Stimulated activated CD4-positive, alpha-beta T cell treated with anti-CD3 and anti-CD28 coated beads, Interleukin-2, amount 100 ng/mL, for 24 hours (primary cell): ENCODE measurements at regions not wholly inside any gene's neighbourhood (a gene's known extent, or its start where the extent isn't known, plus 50 kb on each side); places are given as distances from the start of the nearest gene placed in this dataset.
"Not testable (repeated sequence)": the region's sequence is repeated elsewhere in the genome, so short reads cannot be mapped to it uniquely, and the experiment has no call there.

Experiments
- DNase-seq, 2 donors: peaks; one replicate each; pipeline ENCODE4 v3.0.0-alpha.2; 2020

- no peak for DNase-seq
These were observed 191.6 kb upstream of the CTNND2 start for GRCh38 chr5:12095808-12096281.

- DNase-seq = no peak
These were observed 189.3 kb upstream of the CTNND2 start for GRCh38 chr5:12093586-12093985.

DNA sequence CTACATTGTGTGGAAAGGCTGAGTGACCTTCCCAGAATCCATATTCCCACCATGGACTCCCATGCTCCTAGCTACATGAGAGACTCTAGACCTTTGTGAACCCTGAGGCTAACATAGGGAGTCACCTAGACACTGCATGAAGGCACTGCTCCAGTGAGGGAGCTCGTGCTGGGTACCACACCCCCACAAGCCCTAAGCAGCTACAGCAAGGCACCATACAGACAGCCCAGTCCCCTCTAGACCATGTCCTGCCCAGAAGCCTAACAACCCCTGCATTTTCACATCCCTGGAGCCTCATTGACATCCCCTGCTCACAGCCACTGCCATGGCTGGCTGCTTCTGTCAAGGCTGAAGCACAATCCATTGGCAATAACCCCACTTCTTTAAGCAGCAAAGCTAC lies 176.5 kb upstream of the CTNND2 start:
- DNase-seq = no peak

DNA sequence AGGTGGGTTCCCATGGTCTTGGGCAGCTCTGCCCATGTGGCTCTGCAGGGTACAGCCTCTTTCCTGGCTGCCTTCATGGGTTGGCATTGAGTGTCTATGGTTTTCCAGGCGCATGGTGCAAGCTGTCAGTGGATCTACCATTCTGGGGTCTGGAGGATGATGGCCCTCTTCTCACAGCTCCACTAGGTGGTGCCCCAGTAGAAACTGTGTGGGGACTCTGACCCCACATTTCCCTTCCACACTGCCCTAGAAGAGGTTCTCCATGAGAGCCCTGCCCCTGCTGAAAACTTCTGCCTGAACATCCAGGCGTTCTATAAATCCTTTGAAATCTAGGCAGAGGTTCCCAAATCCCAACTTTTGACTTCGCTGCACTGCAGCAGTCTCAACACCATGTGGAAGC lies 174.0 kb upstream of the CTNND2 start:
- not testable (repeated sequence) for DNase-seq

GRCh38 chr5:12073426-12073825 lies 169.2 kb upstream of the CTNND2 start:
- no peak for DNase-seq

- DNase-seq = no peak
These were observed 168.2 kb upstream of the CTNND2 start for GRCh38 chr5:12072441-12072840.

GRCh38 chr5:12071455-12071854 lies 167.2 kb upstream of the CTNND2 start:
- DNase-seq = no peak

DNA sequence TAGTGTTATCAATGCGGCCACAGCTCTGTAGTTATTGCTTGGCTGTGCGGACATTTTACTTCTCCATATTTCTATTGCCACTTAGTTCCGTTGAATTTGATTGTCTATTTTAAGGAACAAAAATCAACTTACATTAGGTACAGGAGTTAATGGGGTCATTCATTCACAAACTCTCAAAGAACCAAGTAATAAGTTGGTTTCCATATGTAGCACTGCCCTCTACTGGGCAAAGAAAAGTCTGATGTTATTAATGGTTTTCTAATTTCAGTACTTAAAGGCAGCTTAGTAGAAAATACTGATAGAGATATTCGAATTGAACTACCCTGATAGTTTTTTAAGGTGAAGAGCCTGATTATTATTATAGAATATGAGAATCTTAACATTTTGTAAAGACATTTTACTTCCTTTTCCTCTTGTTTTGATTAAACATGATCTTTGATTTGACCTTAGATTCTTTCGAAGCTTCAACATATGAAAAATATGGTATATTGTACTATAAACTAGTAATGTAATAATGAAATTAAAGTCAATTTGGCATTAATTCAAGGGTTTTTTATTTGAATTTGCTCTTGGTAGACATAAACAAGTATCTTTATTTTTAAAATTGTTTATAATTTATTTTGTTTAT lies 119.5 kb upstream of the CTNND2 start:
- DNase-seq = no peak

- DNase-seq = no peak
These were observed 118.2 kb upstream of the CTNND2 start for GRCh38 chr5:12022444-12022843.

- DNase-seq = no peak
These were observed 115.1 kb upstream of the CTNND2 start for GRCh38 chr5:12019306-12019705.

DNA sequence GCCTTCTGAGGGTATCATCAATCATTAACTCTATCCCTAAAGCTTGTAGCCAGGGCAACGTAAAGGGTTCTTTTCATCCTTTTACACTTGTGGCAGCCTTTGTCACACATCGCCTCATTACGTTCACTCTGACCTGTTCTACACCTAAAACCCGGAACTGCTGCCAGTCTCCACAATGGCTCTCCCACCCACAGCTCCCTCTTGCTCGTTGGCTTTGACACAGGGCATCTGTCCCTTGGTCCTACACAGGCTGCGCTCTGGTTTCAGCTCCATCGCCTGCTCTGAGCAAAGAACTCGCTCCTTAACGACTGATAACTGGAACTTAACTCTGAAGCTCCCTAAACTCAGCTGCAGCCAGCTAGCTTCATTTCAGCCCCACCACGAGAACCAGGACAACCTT lies 112.8 kb upstream of the CTNND2 start:
- no peak for DNase-seq

- DNase-seq = no peak
These were observed 112.0 kb upstream of the CTNND2 start for GRCh38 chr5:12016159-12016746.

GRCh38 chr5:12013351-12013750 lies 109.1 kb upstream of the CTNND2 start:
- DNase-seq = no peak

DNA sequence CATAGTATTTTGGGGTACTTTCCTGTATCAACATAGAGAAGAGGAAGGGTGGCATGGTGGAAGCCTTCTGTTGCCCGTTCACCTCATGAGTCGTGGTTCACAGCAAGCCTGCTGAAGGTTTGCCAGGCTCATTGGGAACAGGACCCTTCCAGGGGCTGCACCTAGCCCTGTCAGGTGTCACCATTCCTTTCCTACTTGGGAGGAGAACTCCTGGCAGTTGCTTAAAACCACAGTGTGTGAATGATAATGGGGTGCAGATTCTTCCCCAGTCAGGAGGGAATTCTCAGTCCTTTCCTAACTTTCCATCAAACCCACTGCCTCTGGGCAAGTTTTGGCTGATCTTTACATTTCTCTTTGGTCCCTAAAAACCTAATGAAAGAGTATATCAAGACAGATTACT lies 99.4 kb upstream of the CTNND2 start:
- no peak for DNase-seq

DNA sequence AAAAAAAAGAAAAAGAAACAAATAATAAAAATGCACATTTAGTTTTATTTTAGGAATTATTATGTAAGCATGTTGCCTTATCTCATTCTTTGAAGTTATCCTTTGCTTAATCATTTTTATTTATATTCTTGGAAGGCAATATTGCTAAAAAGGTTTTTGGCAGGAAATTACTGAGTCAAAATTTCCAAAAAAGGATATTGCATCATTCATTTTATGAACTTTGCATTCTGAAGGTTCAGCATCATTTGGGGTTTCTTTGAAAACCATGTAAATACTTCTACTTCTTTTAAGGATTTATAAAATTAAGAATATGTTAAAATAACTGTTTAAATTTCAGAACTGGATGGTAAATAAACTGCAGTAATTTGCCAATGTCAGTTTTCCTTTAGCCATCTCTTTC lies 94.2 kb upstream of the CTNND2 start:
- no peak for DNase-seq

- no peak for DNase-seq
These were observed 93.7 kb upstream of the CTNND2 start for GRCh38 chr5:11997942-11998341.

GRCh38 chr5:11992518-11992917 lies 88.3 kb upstream of the CTNND2 start:
- no peak for DNase-seq

DNA sequence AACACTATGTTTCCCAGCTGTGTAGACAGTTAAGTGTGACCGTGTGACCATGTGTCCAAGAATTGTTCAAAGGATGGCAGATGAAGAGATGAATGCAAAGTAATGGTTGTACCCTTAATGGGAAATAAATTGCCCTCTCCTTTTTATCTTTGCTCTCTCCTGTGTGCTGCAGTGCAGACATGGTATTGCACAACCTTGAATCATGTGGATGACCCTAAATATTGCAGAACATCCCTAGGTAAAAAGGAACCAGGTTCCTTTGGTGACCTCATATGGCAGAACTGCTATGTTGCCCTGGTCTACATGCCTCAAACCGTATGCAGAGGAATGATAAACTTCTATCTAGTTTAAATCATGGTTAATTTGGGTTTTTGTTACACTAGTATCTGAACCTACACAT lies 81.7 kb upstream of the CTNND2 start:
- no peak for DNase-seq

DNA sequence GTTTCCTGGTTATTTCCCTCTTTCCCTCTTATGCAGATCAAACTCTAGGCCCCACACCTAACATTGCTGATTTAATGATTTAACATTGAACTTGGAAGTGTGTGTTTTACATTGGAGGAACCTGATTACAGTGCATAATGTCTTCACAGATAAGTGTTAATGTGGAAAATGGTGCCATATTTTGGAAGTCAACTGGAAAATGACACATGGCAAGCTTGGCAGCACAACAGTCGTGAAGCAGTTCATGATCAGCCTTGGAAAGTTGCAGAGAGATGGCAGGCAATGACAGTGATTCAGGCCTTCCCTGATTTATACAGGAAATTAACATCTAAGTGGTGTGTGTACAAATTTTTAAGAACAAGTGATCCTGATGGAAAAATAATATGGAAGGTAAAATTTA lies 80.0 kb upstream of the CTNND2 start:
- no peak for DNase-seq

DNA sequence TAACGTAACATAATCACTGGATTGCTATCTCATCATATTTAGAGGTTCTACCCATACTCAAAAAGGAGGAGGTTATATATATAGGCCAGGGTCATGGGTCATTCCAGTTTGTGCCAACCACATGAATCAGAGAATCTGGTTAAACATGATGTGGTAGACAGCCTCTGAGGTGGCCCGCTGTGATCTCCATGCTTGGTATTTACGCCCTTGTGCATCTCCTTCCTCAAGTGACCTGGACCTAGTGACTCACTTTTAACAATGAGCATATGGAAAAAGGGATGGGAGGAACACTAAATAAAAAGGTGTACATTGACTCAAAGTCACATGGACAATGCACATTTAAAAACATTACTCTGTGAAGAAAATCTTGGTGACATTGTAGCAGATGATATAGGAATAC lies 77.7 kb upstream of the CTNND2 start:
- DNase-seq = no peak

DNA sequence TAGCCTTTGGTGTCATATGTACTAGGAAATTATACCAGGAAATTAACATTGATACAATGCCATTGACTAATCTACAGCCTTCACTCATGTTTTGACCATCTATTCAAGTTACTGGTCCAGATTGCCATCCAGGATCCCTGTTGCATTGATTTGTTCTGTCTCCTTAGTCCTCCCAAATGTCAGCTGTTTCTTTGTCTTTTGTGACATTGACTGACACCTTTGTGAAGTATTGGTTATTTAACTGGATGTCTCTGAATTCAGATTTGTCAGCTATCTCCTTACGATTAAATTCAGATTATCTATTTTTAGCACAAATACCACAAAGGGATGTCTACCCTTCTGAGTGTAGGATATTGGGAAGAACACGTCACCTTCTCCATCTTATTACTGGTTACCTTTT lies 73.7 kb upstream of the CTNND2 start:
- no peak for DNase-seq

- no peak for DNase-seq
These were observed 69.2 kb upstream of the CTNND2 start for GRCh38 chr5:11973469-11973868.

- DNase-seq = no peak
These were observed 59.0 kb upstream of the CTNND2 start for GRCh38 chr5:11963227-11963626.

- DNase-seq = no peak
These were observed 57.9 kb upstream of the CTNND2 start for GRCh38 chr5:11962122-11962521.

- DNase-seq = no peak
These were observed 54.1 kb upstream of the CTNND2 start for GRCh38 chr5:11958321-11958720.
